ENCODE measurements at regions not wholly inside any gene's neighbourhood (a gene's known extent, or its start where the extent isn't known, plus 50 kb on each side); places are given as distances from the start of the nearest gene placed in this dataset.

- no peak for DNase-seq (ENCODE audit: insufficient read length, low spot score)
- no peak for TF ChIP-seq TAF1 (IDR thresholded peaks at IDR 0.05; ENCODE audit: low read depth, low read length)
- FAIRE-seq = no peak
Observed at GRCh38 chr3:151989621-151990020, 116.2 kb downstream of the SUCNR1 start.

- TF ChIP-seq PAX5 (IDR thresholded peaks at IDR 0.05; ENCODE audit: insufficient read depth, low read length, severe bottlenecking) (no peak), POU2F2 (IDR thresholded peaks at IDR 0.05; ENCODE audit: low read depth, low read length) (no peak), POLR2A (IDR thresholded peaks at IDR 0.05; ENCODE audit: low read depth, low read length) (no peak), SPI1 (IDR thresholded peaks at IDR 0.05; ENCODE audit: low read depth, low read length) (no peak), TAF1 (IDR thresholded peaks at IDR 0.05; ENCODE audit: low read depth, low read length) (no peak), POLR2AphosphoS5 (IDR thresholded peaks at IDR 0.05; ENCODE audit: low read depth, low read length) (no peak)
- FAIRE-seq (no peak), DNase-seq (ENCODE audit: insufficient read length, low spot score) (no peak)
Observed at GRCh38 chr3:151990696-151991376, 117.4 kb downstream of the SUCNR1 start.

GRCh38 chr3:151992326-151993041 is 119.0 kb downstream of the SUCNR1 start:
- DNase-seq (ENCODE audit: insufficient read length, low spot score) (no peak), FAIRE-seq (no peak)

GRCh38 chr3:151995091-151995490 is 121.6 kb downstream of the SUCNR1 start:
- TF ChIP-seq PAX5 (IDR thresholded peaks at IDR 0.05; ENCODE audit: insufficient read depth, low read length, severe bottlenecking) = no peak
- TF ChIP-seq TAF1 (IDR thresholded peaks at IDR 0.05; ENCODE audit: low read depth, low read length) = no peak
- no peak for TF ChIP-seq POLR2AphosphoS5 (IDR thresholded peaks at IDR 0.05; ENCODE audit: low read depth, low read length)
- TF ChIP-seq SPI1 (IDR thresholded peaks at IDR 0.05; ENCODE audit: low read depth, low read length) = no peak
- TF ChIP-seq POLR2A (IDR thresholded peaks at IDR 0.05; ENCODE audit: low read depth, low read length) = no peak
- TF ChIP-seq POU2F2 (IDR thresholded peaks at IDR 0.05; ENCODE audit: low read depth, low read length) = no peak
- FAIRE-seq (no peak), DNase-seq (ENCODE audit: insufficient read length, low spot score) (no peak)

More at GRCh38 chr3:151992326-151993041, 119.0 kb downstream of the SUCNR1 start:
- no peak for TF ChIP-seq POLR2AphosphoS5 (IDR thresholded peaks at IDR 0.05; ENCODE audit: low read depth, low read length)
- no peak for TF ChIP-seq PAX5 (IDR thresholded peaks at IDR 0.05; ENCODE audit: insufficient read depth, low read length, severe bottlenecking)
- TF ChIP-seq POU2F2 (IDR thresholded peaks at IDR 0.05; ENCODE audit: low read depth, low read length) = no peak
- TF ChIP-seq POLR2A (IDR thresholded peaks at IDR 0.05; ENCODE audit: low read depth, low read length) = no peak
- TF ChIP-seq TAF1 (IDR thresholded peaks at IDR 0.05; ENCODE audit: low read depth, low read length) = no peak
- TF ChIP-seq SPI1 (IDR thresholded peaks at IDR 0.05; ENCODE audit: low read depth, low read length) = no peak

- TF ChIP-seq POU2F2 (IDR thresholded peaks at IDR 0.05; ENCODE audit: low read depth, low read length) (no peak), PAX5 (IDR thresholded peaks at IDR 0.05; ENCODE audit: insufficient read depth, low read length, severe bottlenecking) (no peak), POLR2A (IDR thresholded peaks at IDR 0.05; ENCODE audit: low read depth, low read length) (no peak), TAF1 (IDR thresholded peaks at IDR 0.05; ENCODE audit: low read depth, low read length) (no peak), SPI1 (IDR thresholded peaks at IDR 0.05; ENCODE audit: low read depth, low read length) (no peak), POLR2AphosphoS5 (IDR thresholded peaks at IDR 0.05; ENCODE audit: low read depth, low read length) (no peak)
- FAIRE-seq (no peak), DNase-seq (ENCODE audit: insufficient read length, low spot score) (no peak)
Observed at GRCh38 chr3:151998744-151999143, 125.3 kb downstream of the SUCNR1 start.

GRCh38 chr3:151999936-152000335 is 126.5 kb downstream of the SUCNR1 start:
- no peak for DNase-seq (ENCODE audit: insufficient read length, low spot score)
- TF ChIP-seq POLR2AphosphoS5 (IDR thresholded peaks at IDR 0.05; ENCODE audit: low read depth, low read length) = no peak
- no peak for TF ChIP-seq POU2F2 (IDR thresholded peaks at IDR 0.05; ENCODE audit: low read depth, low read length)
- no peak for TF ChIP-seq TAF1 (IDR thresholded peaks at IDR 0.05; ENCODE audit: low read depth, low read length)
- no peak for TF ChIP-seq PAX5 (IDR thresholded peaks at IDR 0.05; ENCODE audit: insufficient read depth, low read length, severe bottlenecking)
- TF ChIP-seq SPI1 (IDR thresholded peaks at IDR 0.05; ENCODE audit: low read depth, low read length) = no peak
- no peak for TF ChIP-seq POLR2A (IDR thresholded peaks at IDR 0.05; ENCODE audit: low read depth, low read length)
- no peak for FAIRE-seq

GRCh38 chr3:152011812-152012735 is 138.6 kb downstream of the SUCNR1 start:
- DNase-seq (ENCODE audit: insufficient read length, low spot score) (no peak), FAIRE-seq (no peak)
- TF ChIP-seq POU2F2 (IDR thresholded peaks at IDR 0.05; ENCODE audit: low read depth, low read length) (no peak), POLR2AphosphoS5 (IDR thresholded peaks at IDR 0.05; ENCODE audit: low read depth, low read length) (no peak), TAF1 (IDR thresholded peaks at IDR 0.05; ENCODE audit: low read depth, low read length) (no peak), SPI1 (IDR thresholded peaks at IDR 0.05; ENCODE audit: low read depth, low read length) (no peak), POLR2A (IDR thresholded peaks at IDR 0.05; ENCODE audit: low read depth, low read length) (no peak), PAX5 (IDR thresholded peaks at IDR 0.05; ENCODE audit: insufficient read depth, low read length, severe bottlenecking) (no peak)

GRCh38 chr3:152019508-152019907 is 146.1 kb downstream of the SUCNR1 start:
- FAIRE-seq (no peak), DNase-seq (ENCODE audit: insufficient read length, low spot score) (no peak)
- TF ChIP-seq POU2F2 (IDR thresholded peaks at IDR 0.05; ENCODE audit: low read depth, low read length) (no peak), SPI1 (IDR thresholded peaks at IDR 0.05; ENCODE audit: low read depth, low read length) (no peak), PAX5 (IDR thresholded peaks at IDR 0.05; ENCODE audit: insufficient read depth, low read length, severe bottlenecking) (no peak), POLR2A (IDR thresholded peaks at IDR 0.05; ENCODE audit: low read depth, low read length) (no peak), POLR2AphosphoS5 (IDR thresholded peaks at IDR 0.05; ENCODE audit: low read depth, low read length) (no peak), TAF1 (IDR thresholded peaks at IDR 0.05; ENCODE audit: low read depth, low read length) (no peak)

- TF ChIP-seq TAF1 (IDR thresholded peaks at IDR 0.05; ENCODE audit: low read depth, low read length) (no peak), POU2F2 (IDR thresholded peaks at IDR 0.05; ENCODE audit: low read depth, low read length) (no peak), POLR2AphosphoS5 (IDR thresholded peaks at IDR 0.05; ENCODE audit: low read depth, low read length) (no peak), PAX5 (IDR thresholded peaks at IDR 0.05; ENCODE audit: insufficient read depth, low read length, severe bottlenecking) (no peak), POLR2A (IDR thresholded peaks at IDR 0.05; ENCODE audit: low read depth, low read length) (no peak), SPI1 (IDR thresholded peaks at IDR 0.05; ENCODE audit: low read depth, low read length) (no peak)
- DNase-seq (ENCODE audit: insufficient read length, low spot score) = no peak
- peak; percentile 67 for FAIRE-seq
Observed at GRCh38 chr3:152021951-152022461, 148.6 kb downstream of the SUCNR1 start.

All from GM12891 (cell line).